OCI-LY7 (cell line): ENCODE measurements at regions not wholly inside any gene's neighbourhood (a gene's known extent, or its start where the extent isn't known, plus 50 kb on each side); places are given as distances from the start of the nearest gene placed in this dataset.

ENCODE experiments used
- BruUV-seq: library from RNA; stranded (reverse); fragments of 400-500 nt; replicated peaks from 2 replicates; lab custom pipeline; 2021; lab: Mats Ljungman, UMichigan
- CTCF ChIA-PET: fragments of 300-600 bp; sonication (Branson Sonifier 250); formaldehyde crosslinking; loops from one replicate; lab custom pipeline; 2022; ENCODE audit warnings: antibody characterized with exemption; ENCODE audit not compliant: unreplicated experiment; lab: Charles Lee
- POLR2A ChIA-PET: fragments of 300-600 bp; sonication (Branson Sonifier 250); formaldehyde crosslinking; loops from one replicate; lab custom pipeline; 2022; ENCODE audit warnings: antibody characterized with exemption; lab: Charles Lee
- DNase-seq: peaks from one replicate; pipeline ENCODE4 v3.0.0-alpha.2; 2015; ENCODE audit warnings: low spot score
- H2AFZ ChIP-seq: fragments of 200-600 bp; sonication (generic), shearing (Covaris generic); 2 replicates; pipeline ENCODE4 v1.6.1; 2014; ENCODE audit warnings: mild to moderate bottlenecking, antibody characterized with exemption, low read length, moderate library complexity
- H3K27ac ChIP-seq: fragments of 200-600 bp; sonication (generic); 2 replicates; pipeline ENCODE4 v1.5.1; 2014; ENCODE audit warnings: mixed run types, low read depth, mild to moderate bottlenecking, moderate library complexity, low read length, inconsistent platforms; ENCODE audit not compliant: poor library complexity, severe bottlenecking
- H3K36me3 ChIP-seq: fragments of 200-600 bp; sonication (generic); 2 replicates; pipeline ENCODE4 v1.6.1; 2014; ENCODE audit warnings: mild to moderate bottlenecking, antibody characterized with exemption, low read length, moderate library complexity, mixed read lengths; ENCODE audit not compliant: insufficient read depth
- H3K4me1 ChIP-seq: fragments of 200-600 bp; sonication (generic); 2 replicates; pipeline ENCODE4 v1.5.1; 2014; ENCODE audit warnings: mild to moderate bottlenecking, low read length; ENCODE audit not compliant: insufficient read depth, poor library complexity, severe bottlenecking
- H3K4me2 ChIP-seq: fragments of 200-600 bp; sonication (generic); 2 replicates; pipeline ENCODE4 v1.6.1; 2014; ENCODE audit warnings: mild to moderate bottlenecking, low read length
- H3K4me3 ChIP-seq: fragments of 200-600 bp; sonication (generic); 2 replicates; pipeline ENCODE4 v1.5.1; 2014; ENCODE audit warnings: mild to moderate bottlenecking, low read depth, low read length; ENCODE audit not compliant: poor library complexity, severe bottlenecking
- H3K79me2 ChIP-seq: fragments of 200-600 bp; sonication (generic); 2 replicates; pipeline ENCODE4 v1.6.1; 2016; ENCODE audit warnings: low read depth, mild to moderate bottlenecking, low read length, moderate library complexity, mixed read lengths; ENCODE audit not compliant: insufficient read depth
- H3K9me2 ChIP-seq: fragments of 200-600 bp; sonication (generic); 2 replicates; pipeline ENCODE4 v1.6.1; 2016; ENCODE audit warnings: mild to moderate bottlenecking, low read length, mixed read lengths; ENCODE audit not compliant: insufficient read depth
- H3K9me3 ChIP-seq: fragments of 200-600 bp; sonication (generic); 2 replicates; pipeline ENCODE4 v1.6.1; 2014; ENCODE audit warnings: mild to moderate bottlenecking, mixed run types, low read length, mixed read lengths
- H4K20me1 ChIP-seq: fragments of 200-600 bp; sonication (generic); 2 replicates; pipeline ENCODE4 v1.6.1; 2014; ENCODE audit warnings: mild to moderate bottlenecking, antibody characterized with exemption, low read length, moderate library complexity, mixed read lengths; ENCODE audit not compliant: insufficient read depth
- CTCF ChIP-seq: fragments of 200-600 bp; sonication (generic); conservative IDR thresholded peaks from 2 replicates; pipeline ENCODE4 v1.5.1; 2014; ENCODE audit warnings: mild to moderate bottlenecking, antibody characterized with exemption, low read length, moderate library complexity, mixed read lengths
- EZH2phosphoT487 ChIP-seq: fragments of 200-600 bp; sonication (generic); IDR thresholded peaks from 2 replicates; pipeline ENCODE4 v1.6.1; 2018; ENCODE audit warnings: low read depth, borderline replicate concordance, mild to moderate bottlenecking, mixed run types, antibody characterized with exemption, low read length, moderate library complexity, mixed read lengths
- intact Hi-C: fragments of 100-400 bp; cut with micrococcal nuclease; formaldehyde crosslinking; loops from one replicate; pipeline ENCODE4 v1.10.0; 2022; ENCODE audit not compliant: unreplicated experiment

GRCh38 chr20:50318710-50319109, 128.1 kb downstream of the CEBPB start:
- intact Hi-C loops = no loop called here
- CTCF ChIA-PET = no interaction called here
- no peak overlapping the region for H3K27ac ChIP-seq
- no peak for TF ChIP-seq EZH2phosphoT487
- TF ChIP-seq CTCF = no peak
- H3K4me1 ChIP-seq = no peaks in the 10 kb centered on the region
- POLR2A ChIA-PET = no interaction called here
- no peak overlapping the region for H3K4me2 ChIP-seq
- no peaks in the 10 kb centered on the region for H3K9me3 ChIP-seq
- no peaks in the 10 kb centered on the region for H4K20me1 ChIP-seq
- H3K4me3 ChIP-seq = no peak overlapping the region
- H3K79me2 ChIP-seq = no peaks in the 10 kb centered on the region
- no TSS peak for BruUV-seq
- no peaks in the 10 kb centered on the region for H3K36me3 ChIP-seq
- no peak overlapping the region for H2AFZ ChIP-seq
- DNase-seq = no peak
- no peaks in the 10 kb centered on the region for H3K9me2 ChIP-seq

GRCh38 chr20:50320005-50320900, 129.6 kb downstream of the CEBPB start:
- no peaks in the 10 kb centered on the region for H3K9me2 ChIP-seq
- H3K27ac ChIP-seq = no peak overlapping the region
- intact Hi-C loops = no loop called here
- H2AFZ ChIP-seq = no peak overlapping the region
- DNase-seq = no peak
- H3K4me2 ChIP-seq = no peak overlapping the region
- no peaks in the 10 kb centered on the region for H3K36me3 ChIP-seq
- POLR2A ChIA-PET = no interaction called here
- H3K9me3 ChIP-seq = no peaks in the 10 kb centered on the region
- no peaks in the 10 kb centered on the region for H4K20me1 ChIP-seq
- CTCF ChIA-PET = no interaction called here
- no peak for TF ChIP-seq EZH2phosphoT487
- BruUV-seq = no TSS peak
- no peak overlapping the region for H3K4me3 ChIP-seq
- H3K79me2 ChIP-seq = no peaks in the 10 kb centered on the region
- no peaks in the 10 kb centered on the region for H3K4me1 ChIP-seq

- no peak overlapping the region for H3K4me3 ChIP-seq
- TF ChIP-seq CTCF = no peak
- no peak for TF ChIP-seq EZH2phosphoT487
- H3K27ac ChIP-seq = no peak overlapping the region
- H3K9me3 ChIP-seq = no peaks in the 10 kb centered on the region
- POLR2A ChIA-PET = interaction anchor here (0.5 kb wide), 1 partner anchor 1660 kb away, joined by 3 read pairs; no protein-coding TSS in a partner anchor
- BruUV-seq = no TSS peak
- no peak overlapping the region for H3K4me2 ChIP-seq
- intact Hi-C loops = no loop called here
- CTCF ChIA-PET = no interaction called here
- no peaks in the 10 kb centered on the region for H3K79me2 ChIP-seq
- H2AFZ ChIP-seq = no peak overlapping the region
- H4K20me1 ChIP-seq = no peaks in the 10 kb centered on the region
- no peaks in the 10 kb centered on the region for H3K9me2 ChIP-seq
- DNase-seq = no peak
- no peaks in the 10 kb centered on the region for H3K4me1 ChIP-seq
- H3K36me3 ChIP-seq = no peaks in the 10 kb centered on the region
Observed at GRCh38 chr20:50320901-50321796, 130.5 kb downstream of the CEBPB start.
